GM21529 (cell line): ENCODE measurements at regions not wholly inside any gene's neighbourhood (a gene's known extent, or its start where the extent isn't known, plus 50 kb on each side); places are given as distances from the start of the nearest gene placed in this dataset.

ENCODE experiments used
- ATAC-seq: cut with Tn5 transposase; IDR thresholded peaks from one replicate; pipeline ENCODE4 v1.9.1; 2021; ENCODE audit not compliant: unreplicated experiment

- no peak for ATAC-seq
These were observed 173.5 kb downstream of the ZIC1 start for GRCh38 chr3:147582642-147583041.

- no peak for ATAC-seq
These were observed 179.9 kb downstream of the ZIC1 start for GRCh38 chr3:147589016-147589415.

- ATAC-seq = no peak
These were observed 195.0 kb downstream of the ZIC1 start for GRCh38 chr3:147604136-147604535.

DNA sequence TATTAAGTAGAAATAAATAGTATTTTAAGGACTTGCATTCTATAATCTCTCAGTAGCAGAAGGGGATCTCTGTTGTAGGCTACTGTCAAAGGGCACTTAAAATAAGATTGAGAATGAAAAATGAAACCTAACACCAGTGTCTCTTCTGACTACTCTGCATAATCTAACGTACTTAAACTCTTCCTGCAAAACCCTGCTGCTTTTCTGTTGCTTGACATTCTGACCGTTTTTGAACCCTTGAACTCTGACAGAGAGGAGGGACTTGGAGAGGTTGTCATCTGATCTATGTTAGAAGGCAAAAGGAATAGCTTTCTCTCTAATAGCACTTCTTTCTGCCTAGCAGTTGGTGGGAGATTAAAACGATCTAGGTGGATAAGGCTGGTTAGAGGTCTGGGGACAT, 204.6 kb downstream of the ZIC1 start:
- no peak for ATAC-seq

GRCh38 chr3:147614210-147614609, 205.0 kb downstream of the ZIC1 start:
- no peak for ATAC-seq

DNA sequence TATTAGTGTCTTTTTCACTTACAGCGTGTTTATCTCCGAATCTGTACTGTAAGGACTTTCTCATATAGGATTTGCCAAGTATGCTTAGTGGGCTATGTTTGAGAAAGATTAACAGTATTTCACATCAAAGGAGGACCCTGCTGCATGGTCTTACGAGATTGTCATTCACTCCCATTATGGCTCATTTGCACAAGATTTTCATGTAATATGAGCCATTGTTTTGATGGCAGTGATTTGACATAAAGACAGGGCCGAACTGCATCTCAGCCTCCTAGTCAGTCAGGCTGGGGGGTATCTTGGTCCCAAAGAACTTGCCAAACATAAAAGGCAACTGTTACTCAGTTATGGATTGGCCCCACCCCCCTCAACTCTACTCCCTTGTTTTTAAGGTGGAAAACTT, 205.9 kb downstream of the ZIC1 start:
- no peak for ATAC-seq

GRCh38 chr3:147616998-147617619, 207.9 kb downstream of the ZIC1 start:
- ATAC-seq = no peak

DNA sequence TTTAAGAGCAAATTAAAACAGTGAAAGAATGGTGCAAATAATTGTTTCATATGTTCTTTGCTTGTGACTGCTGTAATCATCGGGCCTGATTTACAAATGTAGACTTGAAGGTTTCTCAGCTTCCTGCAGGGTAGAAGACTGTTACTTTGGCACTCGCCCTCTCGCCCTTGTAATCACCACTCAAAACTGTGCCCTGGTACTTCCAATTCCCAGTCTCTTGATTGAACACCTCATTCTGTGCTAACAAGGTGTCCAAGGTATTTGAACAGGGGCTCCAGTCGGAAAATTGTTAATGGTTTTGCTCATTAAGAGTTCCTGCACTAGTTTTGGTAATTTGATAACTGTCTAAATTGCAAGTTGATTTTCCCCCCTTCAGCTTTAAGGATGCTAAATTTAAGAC, 209.5 kb downstream of the ZIC1 start:
- no peak for ATAC-seq

DNA sequence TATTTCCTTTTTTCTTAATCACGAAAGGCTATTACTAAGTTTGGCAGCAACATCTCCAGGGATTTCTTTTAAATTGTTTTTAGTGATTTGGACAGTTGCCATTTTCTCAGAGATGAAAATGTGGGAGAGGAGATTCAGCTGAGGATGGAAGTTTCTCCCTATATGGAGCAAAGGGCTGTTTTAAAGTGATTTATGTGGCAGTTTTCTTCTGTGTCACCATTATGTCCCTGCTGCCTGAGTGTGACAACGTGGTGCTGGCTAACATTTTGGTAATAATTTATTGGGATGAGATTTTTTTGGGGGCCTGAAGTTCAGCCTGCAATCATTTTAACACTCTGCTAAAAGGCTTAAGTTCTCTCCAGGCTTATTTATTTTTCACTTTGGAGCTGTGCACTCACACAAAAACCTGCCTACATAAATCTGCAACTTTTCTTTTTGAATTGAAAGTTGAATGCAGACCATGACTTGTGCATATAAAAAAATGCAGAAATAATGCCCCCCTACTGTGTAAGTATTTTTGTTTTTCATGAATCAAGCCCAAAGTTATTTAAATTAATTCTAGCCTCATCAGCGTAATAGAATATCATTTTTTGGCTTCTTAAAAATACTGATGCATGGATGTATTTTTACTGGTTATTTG, 210.9 kb downstream of the ZIC1 start:
- ATAC-seq = no peak

DNA sequence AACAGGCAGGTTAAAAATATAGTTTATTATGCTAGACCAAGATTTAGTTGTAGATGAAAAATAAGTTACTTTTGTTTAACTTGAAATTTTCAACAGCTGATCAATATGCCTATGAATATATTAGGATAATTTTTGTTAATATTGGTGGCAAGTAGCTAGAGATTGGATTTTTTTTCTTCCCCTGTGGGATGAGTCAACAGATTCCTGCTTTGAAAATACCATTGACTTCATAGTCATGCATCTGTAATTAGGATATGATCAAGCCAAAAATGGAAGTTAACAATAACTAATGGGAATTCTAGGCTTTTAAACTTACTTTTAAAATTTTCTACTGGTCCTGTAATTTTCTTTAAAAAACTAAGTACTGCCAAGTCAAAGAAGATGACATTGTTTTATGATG, 211.7 kb downstream of the ZIC1 start:
- ATAC-seq = no peak

GRCh38 chr3:147630921-147631415, 221.8 kb downstream of the ZIC1 start:
- ATAC-seq = no peak

DNA sequence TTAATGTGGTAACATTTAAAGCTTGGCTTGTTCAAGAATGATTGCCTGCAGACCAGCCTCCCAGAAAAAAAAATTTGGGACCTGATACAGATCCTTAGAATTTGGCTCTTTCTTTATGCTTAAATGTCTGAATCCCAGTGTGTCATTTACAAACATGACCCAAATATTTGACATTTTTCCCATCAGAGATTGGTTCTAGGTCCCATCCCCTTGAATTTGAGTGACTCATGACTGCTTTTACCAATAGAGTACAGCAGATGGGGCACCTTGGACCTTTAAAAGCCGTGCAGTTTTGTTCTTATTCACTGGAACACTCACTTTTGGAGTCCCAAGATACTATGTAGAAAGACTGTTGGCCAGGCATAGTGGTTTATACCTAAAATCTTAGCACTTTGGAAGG, 231.6 kb downstream of the ZIC1 start:
- ATAC-seq = no peak

DNA sequence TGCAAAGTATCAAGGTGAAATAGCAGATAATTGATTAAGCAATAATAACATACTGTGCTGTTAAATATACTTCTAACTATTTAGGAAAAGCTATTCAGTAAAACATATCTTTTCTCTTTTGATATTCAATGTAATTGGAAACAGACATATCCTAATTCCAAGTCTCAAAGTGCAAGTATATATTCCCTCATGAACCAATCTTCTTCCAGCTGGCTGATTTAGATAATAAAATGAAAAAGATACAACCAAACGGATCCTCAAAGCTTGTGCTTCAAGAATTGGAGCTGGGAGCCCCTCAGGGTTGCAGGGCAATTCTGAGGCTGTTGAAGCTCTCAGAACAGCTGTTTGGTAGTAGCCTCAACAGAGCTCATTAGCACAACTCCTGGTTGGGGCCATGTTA, 236.6 kb downstream of the ZIC1 start:
- no peak for ATAC-seq

GRCh38 chr3:147649475-147649874, 240.3 kb downstream of the ZIC1 start:
- no peak for ATAC-seq

- ATAC-seq = no peak
These were observed 242.1 kb downstream of the ZIC1 start for GRCh38 chr3:147651107-147651778.

DNA sequence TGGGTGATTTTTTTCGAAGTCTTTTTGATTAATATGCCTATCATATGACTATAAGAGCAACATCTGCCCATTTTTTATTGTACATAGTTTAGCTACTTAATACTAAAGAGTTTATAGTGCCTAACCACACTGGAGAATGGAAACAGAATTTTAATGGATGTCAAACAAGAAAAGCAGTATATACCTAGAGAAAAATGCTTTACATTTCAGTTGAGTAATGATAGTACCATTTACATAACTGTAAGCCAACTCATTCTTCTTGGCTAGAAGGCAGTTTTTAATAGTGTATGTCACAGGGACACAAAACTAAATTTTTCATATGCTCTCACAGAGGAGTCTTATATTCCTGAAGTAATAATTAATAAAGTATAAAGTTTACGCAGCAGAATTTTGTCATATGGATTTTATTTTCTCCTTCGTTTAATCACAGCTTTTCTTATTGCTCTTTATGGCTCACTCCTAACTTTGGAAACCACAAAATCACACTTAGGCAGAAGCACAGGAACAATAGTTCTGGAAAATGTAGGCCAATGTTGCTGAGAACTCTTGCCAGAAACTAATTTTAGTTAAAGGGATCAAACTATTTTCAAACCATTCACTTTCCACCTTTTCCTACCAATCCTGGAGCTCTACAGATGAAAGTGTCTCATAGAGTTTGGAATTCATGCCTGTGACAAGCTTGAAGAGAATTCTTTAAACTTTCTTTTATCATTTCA, 243.6 kb downstream of the ZIC1 start:
- ATAC-seq = no peak

GRCh38 chr3:147653367-147653923, 244.3 kb downstream of the ZIC1 start:
- ATAC-seq = no peak

DNA sequence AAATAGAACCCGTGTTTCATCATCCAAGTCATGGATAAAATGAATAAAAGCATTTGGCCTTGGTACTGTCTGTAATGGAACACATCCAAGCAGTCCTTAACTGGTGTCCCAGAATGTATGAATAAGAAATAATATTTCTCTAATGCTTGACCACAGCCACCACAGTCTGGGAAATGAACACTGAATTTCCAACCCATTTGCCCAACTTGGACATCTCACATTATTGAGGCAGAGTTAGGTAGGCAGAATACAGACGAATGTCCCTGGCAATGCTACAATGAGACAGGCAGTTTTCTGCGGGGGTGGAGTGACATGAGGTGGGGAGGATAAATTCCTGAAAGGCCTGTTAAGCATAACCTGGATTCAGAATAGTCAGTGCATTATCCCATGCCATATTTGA, 245.7 kb downstream of the ZIC1 start:
- ATAC-seq = no peak

DNA sequence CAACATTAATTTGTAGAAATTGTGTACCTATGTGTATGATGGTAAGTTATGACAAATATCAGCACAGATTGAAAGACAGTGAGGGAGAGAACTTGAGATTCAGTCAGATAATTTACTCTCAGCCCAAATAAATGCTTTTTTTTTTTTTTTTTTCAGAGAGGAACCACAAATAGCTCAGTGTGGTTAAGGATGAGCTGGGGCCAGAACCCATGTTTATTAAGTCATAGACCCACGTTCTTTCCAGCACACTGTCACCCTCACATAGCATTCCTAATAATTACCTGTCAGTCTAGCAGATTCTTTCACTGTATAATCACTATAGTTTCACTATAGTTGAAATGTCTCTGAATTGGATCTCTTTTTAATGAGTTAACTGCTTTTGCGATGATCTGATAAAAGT, 246.1 kb downstream of the ZIC1 start:
- no peak for ATAC-seq

- ATAC-seq = no peak
These were observed 246.9 kb downstream of the ZIC1 start for GRCh38 chr3:147656023-147656422.

DNA sequence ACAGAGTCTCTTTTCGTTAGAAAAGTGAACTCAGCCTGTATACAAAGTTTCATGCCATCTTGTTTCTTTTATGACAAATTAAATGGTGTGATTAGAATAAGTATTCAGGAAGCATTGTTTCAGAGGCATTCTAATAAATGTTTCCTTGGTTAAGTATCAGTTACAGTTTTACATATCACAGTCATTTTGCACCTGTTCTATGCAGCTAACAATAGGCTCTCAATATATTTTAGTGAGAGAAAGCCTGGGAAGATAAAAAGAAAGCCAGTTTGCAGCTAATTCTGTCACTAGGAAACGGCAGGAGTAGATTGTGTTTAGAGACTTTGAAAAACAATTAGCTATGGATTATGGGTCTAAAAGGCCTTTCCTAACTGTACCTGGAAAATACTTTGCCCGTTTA, 252.8 kb downstream of the ZIC1 start:
- no peak for ATAC-seq
